ENCODE measurements at regions not wholly inside any gene's neighbourhood (a gene's known extent, or its start where the extent isn't known, plus 50 kb on each side); places are given as distances from the start of the nearest gene placed in this dataset.
"Not testable (repeated sequence)": the region's sequence is repeated elsewhere in the genome, so short reads cannot be mapped to it uniquely, and the experiment has no call there.

GRCh38 chr5:25701936-25702335 lies 1057.2 kb upstream of the CDH10 start:
- no peak for DNase-seq (ENCODE audit: low read depth)
- H3K4me3 ChIP-seq (ENCODE audit: control insufficient read depth, low read depth, low read length), result no peak overlapping the region
- TF ChIP-seq CTCF (conservative IDR thresholded peaks at IDR 0.05; ENCODE audit: control insufficient read depth, insufficient read depth, low read depth, low read length), result no peak

GRCh38 chr5:25694801-25695200 lies 1050.0 kb upstream of the CDH10 start:
- TF ChIP-seq CTCF (conservative IDR thresholded peaks at IDR 0.05; ENCODE audit: control insufficient read depth, insufficient read depth, low read depth, low read length), result no peak
- no peak overlapping the region for H3K4me3 ChIP-seq (ENCODE audit: control insufficient read depth, low read depth, low read length)
- DNase-seq (ENCODE audit: low read depth), result no peak

GRCh38 chr5:25688156-25688555 lies 1043.4 kb upstream of the CDH10 start:
- no peak for TF ChIP-seq CTCF (conservative IDR thresholded peaks at IDR 0.05; ENCODE audit: control insufficient read depth, insufficient read depth, low read depth, low read length)
- H3K4me3 ChIP-seq (ENCODE audit: control insufficient read depth, low read depth, low read length), result no peak overlapping the region
- no peak for DNase-seq (ENCODE audit: low read depth)

- no peak for TF ChIP-seq CTCF (conservative IDR thresholded peaks at IDR 0.05; ENCODE audit: control insufficient read depth, insufficient read depth, low read depth, low read length)
- DNase-seq (ENCODE audit: low read depth), result no peak
These were observed 1025.0 kb upstream of the CDH10 start for GRCh38 chr5:25669645-25670401.

GRCh38 chr5:25662610-25663009 lies 1017.8 kb upstream of the CDH10 start:
- no peak overlapping the region for H3K4me3 ChIP-seq (ENCODE audit: control insufficient read depth, low read depth, low read length)
- no peak for DNase-seq (ENCODE audit: low read depth)
- no peak for TF ChIP-seq CTCF (conservative IDR thresholded peaks at IDR 0.05; ENCODE audit: control insufficient read depth, insufficient read depth, low read depth, low read length)

More at GRCh38 chr5:25669645-25670401, 1025.0 kb upstream of the CDH10 start:
- no peak overlapping the region for H3K4me3 ChIP-seq (ENCODE audit: control insufficient read depth, low read depth, low read length)

GRCh38 chr5:25650316-25650715 lies 1005.5 kb upstream of the CDH10 start:
- not testable (repeated sequence) for DNase-seq (ENCODE audit: low read depth); H3K4me3 ChIP-seq (ENCODE audit: control insufficient read depth, low read depth, low read length)

- no peak overlapping the region for H3K4me3 ChIP-seq (ENCODE audit: control insufficient read depth, low read depth, low read length)
- TF ChIP-seq CTCF (conservative IDR thresholded peaks at IDR 0.05; ENCODE audit: control insufficient read depth, insufficient read depth, low read depth, low read length), result no peak
- no peak for DNase-seq (ENCODE audit: low read depth)
These were observed 1005.0 kb upstream of the CDH10 start for GRCh38 chr5:25649628-25650265.

Measured in fibroblast of mammary gland (primary cell).